ENCODE measurements at regions not wholly inside any gene's neighbourhood (a gene's known extent, or its start where the extent isn't known, plus 50 kb on each side); places are given as distances from the start of the nearest gene placed in this dataset.

- Histone ChIP-seq H3K27ac (ENCODE audit: low read length) (no peak overlapping the region), H3K9ac (ENCODE audit: low read length) (no peak overlapping the region), H3K4me1 (ENCODE audit: low read length) (no peaks in the 10 kb centered on the region), H4K20me1 (ENCODE audit: insufficient read depth, low read length) (no peaks in the 10 kb centered on the region), H3K4me3 (ENCODE audit: low read length) (no peak overlapping the region), H3K9me3 (ENCODE audit: insufficient read depth, low read length) (no peaks in the 10 kb centered on the region), H3K27me3 (ENCODE audit: low read depth, low read length) (no peaks in the 10 kb centered on the region), H3K79me2 (ENCODE audit: low read length) (no peaks in the 10 kb centered on the region), H3K4me2 (ENCODE audit: low read length) (no peak overlapping the region), H3K36me3 (replicated peaks; ENCODE audit: low read depth, low read length) (no peaks in the 10 kb centered on the region), H2AFZ (ENCODE audit: low read depth, low read length) (no peak overlapping the region)
- TF ChIP-seq EZH2phosphoT487 (IDR thresholded peaks at IDR 0.05; ENCODE audit: low read depth), result no peak
- no peak for TF ChIP-seq CTCF (IDR thresholded peaks at IDR 0.05; ENCODE audit: low read depth, low read length)
Observed at GRCh38 chr4:124918559-124919122, 206.1 kb upstream of the ANKRD50 start.

GRCh38 chr4:124915073-124915472, 202.5 kb upstream of the ANKRD50 start:
- Histone ChIP-seq H3K4me2 (ENCODE audit: low read length) (no peak overlapping the region), H4K20me1 (ENCODE audit: insufficient read depth, low read length) (no peaks in the 10 kb centered on the region), H3K27ac (ENCODE audit: low read length) (no peak overlapping the region), H3K4me3 (ENCODE audit: low read length) (no peak overlapping the region), H3K4me1 (ENCODE audit: low read length) (no peaks in the 10 kb centered on the region), H3K79me2 (ENCODE audit: low read length) (no peaks in the 10 kb centered on the region), H2AFZ (ENCODE audit: low read depth, low read length) (no peak overlapping the region), H3K27me3 (ENCODE audit: low read depth, low read length) (no peaks in the 10 kb centered on the region), H3K9me3 (ENCODE audit: insufficient read depth, low read length) (0 out of 2 replicates have a peak, but pooled peaks cover 6% of the 10 kb centered on the region), H3K9ac (ENCODE audit: low read length) (no peak overlapping the region), H3K36me3 (replicated peaks; ENCODE audit: low read depth, low read length) (no peaks in the 10 kb centered on the region)
- TF ChIP-seq CTCF (IDR thresholded peaks at IDR 0.05; ENCODE audit: low read depth, low read length), result no peak

GRCh38 chr4:124913237-124913636, 200.7 kb upstream of the ANKRD50 start:
- Histone ChIP-seq H4K20me1 (ENCODE audit: insufficient read depth, low read length) (no peaks in the 10 kb centered on the region), H3K36me3 (replicated peaks; ENCODE audit: low read depth, low read length) (no peaks in the 10 kb centered on the region), H3K4me3 (ENCODE audit: low read length) (no peak overlapping the region), H3K4me2 (ENCODE audit: low read length) (no peak overlapping the region), H3K79me2 (ENCODE audit: low read length) (no peaks in the 10 kb centered on the region), H2AFZ (ENCODE audit: low read depth, low read length) (no peak overlapping the region), H3K9ac (ENCODE audit: low read length) (no peak overlapping the region), H3K4me1 (ENCODE audit: low read length) (no peaks in the 10 kb centered on the region), H3K27ac (ENCODE audit: low read length) (no peak overlapping the region), H3K27me3 (ENCODE audit: low read depth, low read length) (no peaks in the 10 kb centered on the region), H3K9me3 (ENCODE audit: insufficient read depth, low read length) (0 out of 2 replicates have a peak, but pooled peaks cover 6% of the 10 kb centered on the region)
- no peak for TF ChIP-seq CTCF (IDR thresholded peaks at IDR 0.05; ENCODE audit: low read depth, low read length)
- TF ChIP-seq EZH2phosphoT487 (IDR thresholded peaks at IDR 0.05; ENCODE audit: low read depth), result no peak

GRCh38 chr4:124910327-124910726, 197.8 kb upstream of the ANKRD50 start:
- Histone ChIP-seq H3K79me2 (ENCODE audit: low read length) (no peaks in the 10 kb centered on the region), H4K20me1 (ENCODE audit: insufficient read depth, low read length) (no peaks in the 10 kb centered on the region), H2AFZ (ENCODE audit: low read depth, low read length) (no peak overlapping the region), H3K9me3 (ENCODE audit: insufficient read depth, low read length) (0 out of 2 replicates have a peak, but pooled peaks cover 6% of the 10 kb centered on the region), H3K27me3 (ENCODE audit: low read depth, low read length) (no peaks in the 10 kb centered on the region), H3K36me3 (replicated peaks; ENCODE audit: low read depth, low read length) (no peaks in the 10 kb centered on the region), H3K4me3 (ENCODE audit: low read length) (no peak overlapping the region), H3K4me1 (ENCODE audit: low read length) (no peaks in the 10 kb centered on the region), H3K27ac (ENCODE audit: low read length) (no peak overlapping the region), H3K9ac (ENCODE audit: low read length) (no peak overlapping the region), H3K4me2 (ENCODE audit: low read length) (no peak overlapping the region)
- no peak for TF ChIP-seq CTCF (IDR thresholded peaks at IDR 0.05; ENCODE audit: low read depth, low read length)

Data from OCI-LY3 (cell line).